CD14-positive monocyte (primary cell): ENCODE measurements at regions not wholly inside any gene's neighbourhood (a gene's known extent, or its start where the extent isn't known, plus 50 kb on each side); places are given as distances from the start of the nearest gene placed in this dataset.

ENCODE experiments used
- DNase-seq, 3 donors: peaks; one replicate each; pipeline ENCODE4 v3.0.0-alpha.2; 2011 to 2022
- H2AFZ ChIP-seq: 2 replicates; pipeline ENCODE4 v1.6.0; 2012; ENCODE audit warnings: mild to moderate bottlenecking, low read depth, low read length, inconsistent platforms; ENCODE audit not compliant: insufficient read depth, poor library complexity, severe bottlenecking
- H3K27ac ChIP-seq, 2 donors: 1 replicate in 1 of 2; 2 replicates in 1 of 2; pipeline ENCODE4 v1.5.1; 2012 to 2013; ENCODE audit warnings: low read length in 2 of 2, control low read depth in 1 of 2, inconsistent platforms in 1 of 2, low read depth in 1 of 2, mild to moderate bottlenecking in 1 of 2
- H3K27me3 ChIP-seq, 2 donors: one replicate each; pipeline versions ENCODE4 v1.6.0 to v1.6.1; 2011 to 2013; ENCODE audit warnings: low read length in 2 of 2; ENCODE audit not compliant: control insufficient read depth in 2 of 2, insufficient read depth in 2 of 2
- H3K36me3 ChIP-seq, 2 donors: replicated peaks in 1 of 2; 1 replicate in 1 of 2; 2 replicates in 1 of 2; pipeline versions ENCODE4 v1.5.1 to v1.6.1; 2012 to 2013; ENCODE audit warnings: low read length in 2 of 2, control low read depth in 1 of 2, inconsistent platforms in 1 of 2, mild to moderate bottlenecking in 1 of 2; ENCODE audit not compliant: insufficient read depth in 2 of 2, control insufficient read depth in 1 of 2
- H3K4me1 ChIP-seq, 2 donors: 1 replicate in 1 of 2; 2 replicates in 1 of 2; pipeline versions ENCODE4 v1.5.1 to v1.6.1; 2012 to 2013; ENCODE audit warnings: low read length in 2 of 2, control low read depth in 1 of 2, inconsistent platforms in 1 of 2, mild to moderate bottlenecking in 1 of 2, moderate library complexity in 1 of 2; ENCODE audit not compliant: insufficient read depth in 2 of 2, control insufficient read depth in 1 of 2
- H3K4me2 ChIP-seq: replicated peaks from 2 replicates; pipeline ENCODE3; 2012; ENCODE audit warnings: low read length, moderate library complexity, mild to moderate bottlenecking; ENCODE audit not compliant: poor library complexity, severe bottlenecking; ENCODE audit errors: extremely low read depth
- H3K4me3 ChIP-seq, 3 experiments: fragments of 200-600 bp in 1 of 3; sonication (generic) in 1 of 3; replicated peaks in 1 of 3; 1 replicate in 2 of 3; 2 replicates in 1 of 3; pipeline ENCODE4 v1.5.1; 2011 to 2013; ENCODE audit warnings: low read length in 3 of 3, mild to moderate bottlenecking in 3 of 3, control low read depth in 2 of 3, low read depth in 2 of 3, inconsistent platforms in 1 of 3, moderate library complexity in 1 of 3
- H3K79me2 ChIP-seq: 2 replicates; pipeline ENCODE4 v1.6.0; 2012; ENCODE audit warnings: mild to moderate bottlenecking, control low read depth, inconsistent platforms, low read length, moderate library complexity; ENCODE audit not compliant: insufficient read depth
- H3K9ac ChIP-seq: 2 replicates; pipeline ENCODE4 v1.6.0; 2017; ENCODE audit warnings: low read length, mild to moderate bottlenecking; ENCODE audit not compliant: insufficient read depth, poor library complexity, severe bottlenecking
- H3K9me3 ChIP-seq, 2 donors: replicated peaks in 1 of 2; 1 replicate in 1 of 2; 2 replicates in 1 of 2; pipeline versions ENCODE4 v1.5.1 to v1.6.1; 2012 to 2013; ENCODE audit warnings: low read length in 2 of 2, control low read depth in 1 of 2; ENCODE audit not compliant: control insufficient read depth in 1 of 2, insufficient read depth in 1 of 2
- H4K20me1 ChIP-seq: 2 replicates; pipeline ENCODE4 v1.6.0; 2012; ENCODE audit warnings: mild to moderate bottlenecking, low read length, control low read depth, moderate library complexity; ENCODE audit not compliant: insufficient read depth
- H3K27ac Mint-ChIP-seq, 7 donors: one replicate each; pipeline ENCODE4 v1.8.0; 2020; ENCODE audit warnings: mild to moderate bottlenecking in 7 of 7, mixed read lengths in 7 of 7, moderate library complexity in 6 of 7, inconsistent platforms in 2 of 7
- H3K27me3 Mint-ChIP-seq, 3 donors: one replicate each; pipeline ENCODE4 v1.8.0; 2021 to 2022; ENCODE audit warnings: low read depth in 3 of 3, mild to moderate bottlenecking in 3 of 3, mixed read lengths in 3 of 3, moderate library complexity in 3 of 3, inconsistent platforms in 1 of 3
- H3K36me3 Mint-ChIP-seq, 2 donors: one replicate each; pipeline ENCODE4 v1.8.0; 2020; ENCODE audit warnings: mixed read lengths in 2 of 2, inconsistent platforms in 1 of 2, mild to moderate bottlenecking in 1 of 2
- H3K4me1 Mint-ChIP-seq: one replicate; pipeline ENCODE4 v1.8.0; 2020; ENCODE audit warnings: mild to moderate bottlenecking, mixed read lengths
- H3K4me3 Mint-ChIP-seq, 2 donors: one replicate each; pipeline ENCODE4 v1.8.0; 2020; ENCODE audit warnings: mild to moderate bottlenecking in 2 of 2, mixed read lengths in 2 of 2, moderate library complexity in 1 of 2
- H3K9me3 Mint-ChIP-seq, 7 donors: one replicate each; pipeline ENCODE4 v1.8.0; 2020 to 2022; ENCODE audit warnings: mixed read lengths in 7 of 7, mild to moderate bottlenecking in 6 of 7, moderate library complexity in 6 of 7, inconsistent platforms in 2 of 7
- WGBS: methylation state at CpG from one replicate; pipeline ENCODE4 v1.1.5; 2013; ENCODE audit warnings: missing lambda C conversion rate; ENCODE audit not compliant: insufficient coverage; 5-methylcytosine and 5-hydroxymethylcytosine counted together
- intact Hi-C, 2 donors: fragments of 100-400 bp; cut with micrococcal nuclease; formaldehyde crosslinking; loops; one replicate each; pipeline versions ENCODE4 v1.15.0 to v1.15.1; 2023
- TF ChIP-seq, protein P1 (sequence below): fragments of 200-600 bp; IDR thresholded peaks from one replicate; pipeline ENCODE4 v1.8.0; 2022; ENCODE audit warnings: antibody characterized with exemption, mild to moderate bottlenecking

DNA sequence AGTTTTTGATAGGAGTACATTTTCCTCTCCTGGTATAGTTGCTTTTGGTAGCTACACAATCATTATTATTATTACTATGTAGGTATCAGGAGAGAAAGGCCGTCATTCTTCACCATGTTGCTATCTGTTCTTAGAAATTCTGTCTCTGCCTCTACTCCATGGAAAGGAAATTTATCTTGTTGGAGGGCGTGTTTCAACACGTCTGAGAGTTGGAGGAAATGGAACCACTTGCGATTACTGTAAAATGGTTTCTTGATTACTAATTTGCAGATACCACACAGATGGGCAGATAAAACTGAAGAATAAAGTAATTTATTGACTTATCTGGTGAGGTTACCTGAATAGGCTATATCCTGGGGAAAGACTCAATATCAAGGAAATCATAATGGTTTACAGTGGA is 488.4 kb downstream of the NR2F2 start:
- Histone ChIP-seq H3K9ac (no peak overlapping the region), H3K4me1 (no peaks in the 10 kb centered on the region), H3K9me3 (no peaks in the 10 kb centered on the region), H3K79me2 (no peaks in the 10 kb centered on the region), H3K27me3 (no peaks in the 10 kb centered on the region), H3K36me3 (no peaks in the 10 kb centered on the region), H3K4me2 (no peak overlapping the region), H3K4me3 (no peak overlapping the region), H3K27ac (no peak overlapping the region), H2AFZ (no peak overlapping the region), H4K20me1 (no peaks in the 10 kb centered on the region)
- no CpG with 5 or more reads among the region's 4 CpGs for WGBS
- TF ChIP-seq, protein P1, sequence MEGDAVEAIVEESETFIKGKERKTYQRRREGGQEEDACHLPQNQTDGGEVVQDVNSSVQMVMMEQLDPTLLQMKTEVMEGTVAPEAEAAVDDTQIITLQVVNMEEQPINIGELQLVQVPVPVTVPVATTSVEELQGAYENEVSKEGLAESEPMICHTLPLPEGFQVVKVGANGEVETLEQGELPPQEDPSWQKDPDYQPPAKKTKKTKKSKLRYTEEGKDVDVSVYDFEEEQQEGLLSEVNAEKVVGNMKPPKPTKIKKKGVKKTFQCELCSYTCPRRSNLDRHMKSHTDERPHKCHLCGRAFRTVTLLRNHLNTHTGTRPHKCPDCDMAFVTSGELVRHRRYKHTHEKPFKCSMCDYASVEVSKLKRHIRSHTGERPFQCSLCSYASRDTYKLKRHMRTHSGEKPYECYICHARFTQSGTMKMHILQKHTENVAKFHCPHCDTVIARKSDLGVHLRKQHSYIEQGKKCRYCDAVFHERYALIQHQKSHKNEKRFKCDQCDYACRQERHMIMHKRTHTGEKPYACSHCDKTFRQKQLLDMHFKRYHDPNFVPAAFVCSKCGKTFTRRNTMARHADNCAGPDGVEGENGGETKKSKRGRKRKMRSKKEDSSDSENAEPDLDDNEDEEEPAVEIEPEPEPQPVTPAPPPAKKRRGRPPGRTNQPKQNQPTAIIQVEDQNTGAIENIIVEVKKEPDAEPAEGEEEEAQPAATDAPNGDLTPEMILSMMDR: no peak
- Mint-ChIP-seq H3K9me3 (peaks cover 0 to 2% (median 0%) of the 10 kb centered on the region in 7 donors), H3K27me3 (peaks cover 3 to 9% (median 5%) of the 10 kb centered on the region in 3 donors), H3K27ac (no peak overlapping the region), H3K4me1 (no peaks in the 10 kb centered on the region), H3K36me3 (no peaks in the 10 kb centered on the region), H3K4me3 (no peak overlapping the region)
- intact Hi-C loops: no loop called here
- no peak for DNase-seq

DNA sequence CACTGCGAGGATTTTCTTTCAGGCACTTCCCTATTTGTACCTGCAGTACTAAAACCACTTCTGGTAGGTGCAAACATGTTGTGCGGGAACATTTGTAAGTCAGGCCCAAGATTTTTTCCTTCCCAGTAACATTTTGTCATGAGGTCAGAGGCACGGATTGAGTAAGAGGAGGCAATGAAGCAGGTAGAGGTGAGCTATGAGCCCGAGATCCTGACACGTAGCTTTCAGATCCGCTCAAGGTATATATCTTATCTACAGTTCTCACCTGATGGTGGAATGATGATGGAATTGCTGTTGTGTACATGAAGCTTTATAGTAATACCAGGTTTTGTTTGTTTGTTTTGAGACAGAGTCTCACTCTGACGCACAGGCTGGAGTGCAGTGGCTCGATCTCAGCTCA is 497.5 kb downstream of the NR2F2 start:
- no peak overlapping the region for H2AFZ ChIP-seq
- intact Hi-C loops: loop anchor here in 1 of 2 donors (10.0 kb wide), 1 partner anchor 57 kb away; no protein-coding TSS in a partner anchor
- no peak overlapping the region for H3K27ac ChIP-seq
- Mint-ChIP-seq H3K36me3 (no peaks in the 10 kb centered on the region), H3K9me3 (peaks cover 0 to 2% (median 0%) of the 10 kb centered on the region in 7 donors), H3K4me3 (no peak overlapping the region), H3K4me1 (no peaks in the 10 kb centered on the region), H3K27ac (no peak overlapping the region), H3K27me3 (peaks cover 0 to 5% (median 0%) of the 10 kb centered on the region in 3 donors)
- TF ChIP-seq, protein P1: no peak
- no peaks in the 10 kb centered on the region for H3K9me3 ChIP-seq
- no peak overlapping the region for H3K4me2 ChIP-seq
- DNase-seq: no peak
- H3K9ac ChIP-seq: no peak overlapping the region
- H3K79me2 ChIP-seq: no peaks in the 10 kb centered on the region
- H3K36me3 ChIP-seq: no peaks in the 10 kb centered on the region
- H3K27me3 ChIP-seq: no peaks in the 10 kb centered on the region
- H4K20me1 ChIP-seq: no peaks in the 10 kb centered on the region
- 100% methylated on average over 3 of the region's 8 CpGs for WGBS
- H3K4me1 ChIP-seq: no peaks in the 10 kb centered on the region
- H3K4me3 ChIP-seq: no peak overlapping the region
